ENCODE measurements at regions not wholly inside any gene's neighbourhood (a gene's known extent, or its start where the extent isn't known, plus 50 kb on each side); places are given as distances from the start of the nearest gene placed in this dataset.

DNA sequence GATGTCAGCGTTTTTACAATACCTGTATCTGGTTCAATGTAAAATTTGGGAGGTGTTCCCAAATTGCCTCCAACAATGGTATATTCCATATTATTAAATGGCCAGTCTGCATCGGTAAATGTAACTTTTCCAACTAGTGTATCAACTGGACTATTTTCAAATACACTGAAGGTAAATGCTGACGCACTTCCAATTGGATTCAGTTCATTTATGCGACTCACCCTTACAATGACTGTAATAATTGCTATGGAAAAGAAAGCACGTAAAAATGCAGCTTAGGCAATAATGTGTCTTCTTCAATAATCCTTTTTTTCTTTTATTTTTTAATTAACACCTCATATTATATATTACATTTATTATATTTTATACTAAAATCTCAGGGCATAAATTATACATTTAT, 209.1 kb downstream of the HGF start:
- no peak for DNase-seq (ENCODE audit: low read depth)
- in situ Hi-C loops (cut with HindIII; ENCODE audit: low sequenced_read_pairs), result no loop called here
- no peak overlapping the region for H3K4me3 ChIP-seq (ENCODE audit: low read depth, low read length)
- TF ChIP-seq, protein P1, sequence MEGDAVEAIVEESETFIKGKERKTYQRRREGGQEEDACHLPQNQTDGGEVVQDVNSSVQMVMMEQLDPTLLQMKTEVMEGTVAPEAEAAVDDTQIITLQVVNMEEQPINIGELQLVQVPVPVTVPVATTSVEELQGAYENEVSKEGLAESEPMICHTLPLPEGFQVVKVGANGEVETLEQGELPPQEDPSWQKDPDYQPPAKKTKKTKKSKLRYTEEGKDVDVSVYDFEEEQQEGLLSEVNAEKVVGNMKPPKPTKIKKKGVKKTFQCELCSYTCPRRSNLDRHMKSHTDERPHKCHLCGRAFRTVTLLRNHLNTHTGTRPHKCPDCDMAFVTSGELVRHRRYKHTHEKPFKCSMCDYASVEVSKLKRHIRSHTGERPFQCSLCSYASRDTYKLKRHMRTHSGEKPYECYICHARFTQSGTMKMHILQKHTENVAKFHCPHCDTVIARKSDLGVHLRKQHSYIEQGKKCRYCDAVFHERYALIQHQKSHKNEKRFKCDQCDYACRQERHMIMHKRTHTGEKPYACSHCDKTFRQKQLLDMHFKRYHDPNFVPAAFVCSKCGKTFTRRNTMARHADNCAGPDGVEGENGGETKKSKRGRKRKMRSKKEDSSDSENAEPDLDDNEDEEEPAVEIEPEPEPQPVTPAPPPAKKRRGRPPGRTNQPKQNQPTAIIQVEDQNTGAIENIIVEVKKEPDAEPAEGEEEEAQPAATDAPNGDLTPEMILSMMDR (IDR thresholded peaks at IDR 0.05; ENCODE audit: low read depth, low read length, missing control alignments), result no peak

DNA sequence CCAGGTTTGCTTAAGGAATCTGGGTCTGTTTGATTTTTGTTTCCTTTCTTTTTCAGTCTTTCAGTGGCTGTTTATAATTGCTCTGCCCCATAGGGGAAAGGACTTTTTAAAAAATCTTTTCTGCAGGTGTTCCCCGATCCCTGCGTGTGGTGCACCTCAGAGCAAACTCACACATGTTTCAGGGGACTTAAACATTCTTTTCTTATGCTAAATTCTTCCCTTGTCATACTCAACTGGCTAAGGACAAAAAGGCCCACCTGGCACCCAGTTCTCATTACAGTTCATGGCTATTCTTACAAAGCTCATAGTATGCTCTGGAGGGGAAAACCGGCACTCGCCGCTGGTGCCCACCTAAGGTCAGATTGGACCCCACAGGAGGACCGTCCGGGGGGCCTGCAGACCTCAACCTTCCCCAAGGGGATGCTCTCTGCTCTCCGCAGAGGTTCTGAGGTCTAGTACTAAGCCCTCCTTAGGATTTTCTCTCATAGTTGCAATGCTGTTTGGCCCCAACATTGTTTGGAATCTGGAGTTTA, 220.3 kb downstream of the HGF start:
- TF ChIP-seq, protein P1 (IDR thresholded peaks at IDR 0.05; ENCODE audit: low read depth, low read length, missing control alignments), result no peak
- in situ Hi-C loops (cut with HindIII; ENCODE audit: low sequenced_read_pairs), result no loop called here
- H3K4me3 ChIP-seq (ENCODE audit: low read depth, low read length), result no peak overlapping the region
- no peak for DNase-seq (ENCODE audit: low read depth)

DNA sequence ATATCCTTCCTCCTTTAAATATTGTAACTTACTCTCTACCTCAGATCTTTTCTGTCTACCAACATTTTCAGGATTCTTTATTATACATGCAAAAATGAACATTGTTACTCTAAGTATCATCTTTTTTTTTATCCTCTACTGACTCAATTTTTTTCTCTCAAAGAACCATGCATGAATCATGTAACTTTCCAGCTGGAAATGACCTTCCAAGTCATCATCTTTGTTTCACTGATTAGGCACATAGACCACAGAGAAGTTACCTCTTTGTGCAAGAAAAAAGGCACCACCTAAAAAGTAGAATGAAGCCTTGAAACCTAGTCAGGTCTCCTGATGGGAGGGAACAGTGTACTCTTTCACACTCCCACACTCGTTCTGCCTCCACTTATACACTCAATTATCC, 234.9 kb downstream of the HGF start:
- DNase-seq (ENCODE audit: low read depth), result no peak
- no peak overlapping the region for H3K4me3 ChIP-seq (ENCODE audit: low read depth, low read length)
- TF ChIP-seq, protein P1 (IDR thresholded peaks at IDR 0.05; ENCODE audit: low read depth, low read length, missing control alignments), result no peak
- in situ Hi-C loops (cut with HindIII; ENCODE audit: low sequenced_read_pairs), result no loop called here

DNA sequence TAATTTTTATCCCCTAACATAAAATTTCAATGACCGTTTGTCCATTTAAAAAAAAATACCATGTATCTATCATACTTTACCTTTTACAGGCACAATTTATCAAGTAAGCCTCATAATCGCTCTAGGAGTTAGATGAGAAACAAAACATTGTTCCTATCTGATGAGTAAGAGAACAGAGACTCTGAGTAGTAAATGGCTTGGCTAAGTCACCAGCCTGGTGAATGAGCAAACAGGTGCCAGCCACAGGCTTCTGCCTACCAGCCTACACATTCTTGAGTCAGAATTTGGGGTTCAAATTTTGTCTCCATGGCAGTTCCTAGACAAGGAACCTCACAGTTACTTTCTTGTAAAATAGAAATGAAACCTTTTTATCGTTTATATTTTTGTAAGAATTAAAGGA, 235.4 kb downstream of the HGF start:
- H3K4me3 ChIP-seq (ENCODE audit: low read depth, low read length), result no peak overlapping the region
- TF ChIP-seq, protein P1 (IDR thresholded peaks at IDR 0.05; ENCODE audit: low read depth, low read length, missing control alignments), result no peak
- DNase-seq (ENCODE audit: low read depth), result no peak
- in situ Hi-C loops (cut with HindIII; ENCODE audit: low sequenced_read_pairs), result no loop called here

DNA sequence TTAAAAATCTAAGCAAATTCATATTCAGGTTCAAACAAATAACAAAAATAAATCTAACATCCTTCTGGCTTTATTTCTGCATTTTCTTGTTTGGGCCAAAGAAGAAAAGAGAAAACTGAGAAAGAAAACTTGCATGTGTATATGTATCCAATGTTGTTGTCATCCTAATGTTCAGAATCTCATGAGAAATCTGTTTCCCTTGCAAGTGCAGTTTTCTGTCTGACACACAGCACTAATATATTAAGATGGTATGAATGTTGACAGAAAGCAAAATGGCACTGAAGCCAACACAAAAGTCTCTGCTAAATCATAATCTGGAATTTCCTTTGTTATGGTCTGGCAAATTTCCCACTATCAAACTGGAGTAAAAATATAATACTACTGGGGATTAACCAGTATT, 235.9 kb downstream of the HGF start:
- DNase-seq (ENCODE audit: low read depth), result no peak
- TF ChIP-seq, protein P1 (IDR thresholded peaks at IDR 0.05; ENCODE audit: low read depth, low read length, missing control alignments), result no peak
- in situ Hi-C loops (cut with HindIII; ENCODE audit: low sequenced_read_pairs), result no loop called here
- no peak overlapping the region for H3K4me3 ChIP-seq (ENCODE audit: low read depth, low read length)

DNA sequence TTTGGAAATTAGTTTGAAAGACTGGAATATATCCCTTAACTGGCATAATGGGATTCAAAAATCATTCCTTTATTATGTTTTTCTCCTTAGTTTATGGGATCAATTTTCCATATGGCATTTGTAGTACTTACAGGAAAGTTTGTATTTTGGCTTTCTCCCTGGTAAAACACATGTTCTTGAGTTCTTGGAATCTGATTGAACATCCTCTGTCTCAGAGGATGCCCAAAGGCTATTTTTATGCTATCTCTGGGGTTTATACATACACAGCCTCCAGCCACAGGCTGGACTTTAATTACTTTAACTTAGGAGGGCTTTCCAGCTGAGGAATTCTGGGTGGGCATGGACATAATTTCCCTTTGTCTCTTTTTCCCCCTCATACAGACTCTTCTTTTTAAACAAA, 236.4 kb downstream of the HGF start:
- no peak overlapping the region for H3K4me3 ChIP-seq (ENCODE audit: low read depth, low read length)
- DNase-seq (ENCODE audit: low read depth), result no peak
- in situ Hi-C loops (cut with HindIII; ENCODE audit: low sequenced_read_pairs), result no loop called here
- TF ChIP-seq, protein P1 (IDR thresholded peaks at IDR 0.05; ENCODE audit: low read depth, low read length, missing control alignments), result no peak

DNA sequence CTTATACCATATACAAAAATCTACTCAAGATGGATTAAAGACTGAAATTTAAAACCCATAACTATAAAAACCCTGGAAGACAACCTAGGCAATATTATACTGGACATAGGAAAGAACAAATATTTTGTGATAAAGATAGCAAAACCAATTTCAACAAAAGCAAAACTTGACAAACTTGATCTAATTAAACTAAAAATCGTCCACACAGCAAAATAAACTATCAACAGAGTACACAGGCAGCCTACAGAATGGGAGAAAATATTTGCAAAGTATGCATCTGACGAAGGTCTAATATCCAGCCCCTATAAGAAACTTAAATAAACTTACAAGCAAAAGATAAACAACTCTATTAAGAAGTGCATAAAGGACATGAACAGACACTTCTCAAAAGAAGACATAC, 240.1 kb downstream of the HGF start:
- no peak overlapping the region for H3K4me3 ChIP-seq (ENCODE audit: low read depth, low read length)
- no peak for DNase-seq (ENCODE audit: low read depth)
- in situ Hi-C loops (cut with HindIII; ENCODE audit: low sequenced_read_pairs), result loop anchor here (5.0 kb wide), 1 partner anchor 53 kb away; no protein-coding TSS in a partner anchor
- TF ChIP-seq, protein P1 (IDR thresholded peaks at IDR 0.05; ENCODE audit: low read depth, low read length, missing control alignments), result no peak

All from astrocyte of the cerebellum (primary cell).